KMS-11 (cell line): ENCODE measurements at regions not wholly inside any gene's neighbourhood (a gene's known extent, or its start where the extent isn't known, plus 50 kb on each side); places are given as distances from the start of the nearest gene placed in this dataset.

Experiments used
- H2AFZ ChIP-seq: fragments of 200-600 bp; sonication (generic); 2 replicates; pipeline ENCODE4 v1.6.1; 2016; ENCODE audit warnings: antibody characterized with exemption, mixed run types, low read depth
- H3K27ac ChIP-seq: fragments of 200-600 bp; sonication (generic); 2 replicates; pipeline ENCODE4 v1.6.1; 2016; ENCODE audit warnings: mild to moderate bottlenecking, mixed run types
- H3K27me3 ChIP-seq: fragments of 200-600 bp; sonication (generic); 2 replicates; pipeline ENCODE4 v1.6.1; 2017; ENCODE audit warnings: mild to moderate bottlenecking, low read depth, mixed run types, moderate library complexity; ENCODE audit not compliant: insufficient read depth
- H3K36me3 ChIP-seq: fragments of 200-600 bp; sonication (generic); 2 replicates; pipeline ENCODE4 v1.6.1; 2017; ENCODE audit warnings: mild to moderate bottlenecking, mixed run types; ENCODE audit not compliant: insufficient read depth
- H3K4me1 ChIP-seq: fragments of 200-600 bp; sonication (generic); 2 replicates; pipeline ENCODE4 v1.6.1; 2016; ENCODE audit warnings: mild to moderate bottlenecking, low read depth, mixed run types; ENCODE audit not compliant: poor library complexity, severe bottlenecking
- H3K4me2 ChIP-seq: fragments of 200-600 bp; sonication (generic); 2 replicates; pipeline ENCODE4 v1.7.0; 2016; ENCODE audit warnings: mild to moderate bottlenecking, mixed run types
- H3K4me3 ChIP-seq: fragments of 200-600 bp; sonication (generic); IDR thresholded peaks from 2 replicates; pipeline ENCODE4 v1.6.1; 2017; ENCODE audit warnings: low read depth, low read length, mixed read lengths; ENCODE audit not compliant: insufficient read depth
- H3K79me2 ChIP-seq: fragments of 200-600 bp; sonication (generic); 2 replicates; pipeline ENCODE4 v1.6.1; 2016; ENCODE audit warnings: low read depth, mixed run types; ENCODE audit not compliant: insufficient read depth
- H3K9ac ChIP-seq: fragments of 200-600 bp; sonication (generic); 2 replicates; pipeline ENCODE4 v1.6.1; 2016; ENCODE audit warnings: mild to moderate bottlenecking, mixed run types
- H4K20me1 ChIP-seq: fragments of 200-600 bp; sonication (generic); 2 replicates; pipeline ENCODE4 v1.6.1; 2016; ENCODE audit warnings: mild to moderate bottlenecking, mixed run types; ENCODE audit not compliant: insufficient read depth
- TF ChIP-seq, protein P1 (sequence below): fragments of 200-600 bp; sonication (generic); conservative IDR thresholded peaks from 2 replicates; pipeline ENCODE4 v1.6.1; 2017; ENCODE audit warnings: low read depth, mild to moderate bottlenecking, antibody characterized with exemption, low read length, moderate library complexity, mixed read lengths

DNA sequence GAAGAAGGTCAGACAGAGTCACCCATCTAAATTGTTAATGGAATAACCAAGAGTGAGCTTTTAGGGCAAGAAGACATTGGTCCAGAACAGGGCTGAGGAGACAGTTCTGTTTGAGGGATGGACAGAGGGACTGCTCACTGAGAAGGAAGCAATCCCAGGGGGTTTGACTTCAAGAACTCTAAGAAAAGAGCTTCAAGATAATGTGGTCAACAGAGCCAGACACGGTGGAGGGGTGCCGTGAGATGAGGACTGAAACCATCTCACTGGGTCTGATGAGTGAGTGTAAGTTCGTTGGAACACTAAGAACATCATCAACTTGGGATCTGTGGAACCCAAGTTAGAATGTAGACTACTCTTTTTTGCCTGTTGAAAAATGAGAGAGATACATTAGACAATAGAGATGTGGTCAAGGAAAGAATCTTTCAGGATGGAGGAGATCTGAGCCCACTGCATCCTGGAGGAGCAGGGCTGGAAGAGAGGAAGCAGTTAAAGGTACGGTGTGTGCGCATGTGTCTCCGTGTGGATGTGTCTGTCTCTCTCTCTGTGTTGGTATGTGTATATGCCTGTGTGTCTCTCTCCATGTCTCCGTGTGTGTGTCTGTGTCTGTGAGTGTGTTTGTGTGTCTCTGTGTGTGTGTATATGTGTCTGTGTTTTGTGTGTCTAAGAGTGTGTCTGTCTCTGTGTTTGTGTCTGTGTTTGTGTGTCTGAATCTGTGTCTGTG, 172.1 kb downstream of the MYCN start:
- Histone ChIP-seq H3K9ac (no peak overlapping the region), H3K4me2 (no peak overlapping the region), H4K20me1 (no peaks in the 10 kb centered on the region), H3K27me3 (no peaks in the 10 kb centered on the region), H2AFZ (no peak overlapping the region), H3K36me3 (no peaks in the 10 kb centered on the region), H3K79me2 (no peaks in the 10 kb centered on the region), H3K4me1 (peaks cover 2% of the 10 kb centered on the region), H3K4me3 (no peak overlapping the region), H3K27ac (no peak overlapping the region)
- TF ChIP-seq, protein P1, sequence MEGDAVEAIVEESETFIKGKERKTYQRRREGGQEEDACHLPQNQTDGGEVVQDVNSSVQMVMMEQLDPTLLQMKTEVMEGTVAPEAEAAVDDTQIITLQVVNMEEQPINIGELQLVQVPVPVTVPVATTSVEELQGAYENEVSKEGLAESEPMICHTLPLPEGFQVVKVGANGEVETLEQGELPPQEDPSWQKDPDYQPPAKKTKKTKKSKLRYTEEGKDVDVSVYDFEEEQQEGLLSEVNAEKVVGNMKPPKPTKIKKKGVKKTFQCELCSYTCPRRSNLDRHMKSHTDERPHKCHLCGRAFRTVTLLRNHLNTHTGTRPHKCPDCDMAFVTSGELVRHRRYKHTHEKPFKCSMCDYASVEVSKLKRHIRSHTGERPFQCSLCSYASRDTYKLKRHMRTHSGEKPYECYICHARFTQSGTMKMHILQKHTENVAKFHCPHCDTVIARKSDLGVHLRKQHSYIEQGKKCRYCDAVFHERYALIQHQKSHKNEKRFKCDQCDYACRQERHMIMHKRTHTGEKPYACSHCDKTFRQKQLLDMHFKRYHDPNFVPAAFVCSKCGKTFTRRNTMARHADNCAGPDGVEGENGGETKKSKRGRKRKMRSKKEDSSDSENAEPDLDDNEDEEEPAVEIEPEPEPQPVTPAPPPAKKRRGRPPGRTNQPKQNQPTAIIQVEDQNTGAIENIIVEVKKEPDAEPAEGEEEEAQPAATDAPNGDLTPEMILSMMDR: no peak

DNA sequence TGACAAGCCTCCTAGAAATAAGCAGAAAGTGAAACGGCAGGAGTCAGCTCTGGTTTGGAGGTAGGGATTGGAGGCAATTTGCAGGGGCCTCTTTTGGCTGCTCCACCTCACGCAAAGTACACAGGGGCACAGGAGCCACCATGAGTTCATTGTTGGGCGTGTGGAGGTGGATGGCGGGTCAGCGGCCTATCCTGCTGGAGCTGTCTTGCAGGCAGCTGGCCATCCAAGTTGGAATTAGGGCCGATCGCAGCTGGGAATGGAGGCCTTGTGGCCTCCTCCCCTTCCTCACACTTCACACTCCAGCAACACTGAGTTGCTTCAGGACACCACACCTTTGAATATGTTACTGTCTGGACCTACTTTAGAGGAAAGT, 171.5 kb downstream of the MYCN start:
- TF ChIP-seq, protein P1: no peak
- Histone ChIP-seq H3K4me1 (no peaks in the 10 kb centered on the region), H3K4me2 (no peak overlapping the region), H3K79me2 (no peaks in the 10 kb centered on the region), H3K4me3 (no peak overlapping the region), H2AFZ (no peak overlapping the region), H3K27me3 (no peaks in the 10 kb centered on the region), H3K27ac (no peak overlapping the region), H3K9ac (no peak overlapping the region), H4K20me1 (no peaks in the 10 kb centered on the region), H3K36me3 (no peaks in the 10 kb centered on the region)

DNA sequence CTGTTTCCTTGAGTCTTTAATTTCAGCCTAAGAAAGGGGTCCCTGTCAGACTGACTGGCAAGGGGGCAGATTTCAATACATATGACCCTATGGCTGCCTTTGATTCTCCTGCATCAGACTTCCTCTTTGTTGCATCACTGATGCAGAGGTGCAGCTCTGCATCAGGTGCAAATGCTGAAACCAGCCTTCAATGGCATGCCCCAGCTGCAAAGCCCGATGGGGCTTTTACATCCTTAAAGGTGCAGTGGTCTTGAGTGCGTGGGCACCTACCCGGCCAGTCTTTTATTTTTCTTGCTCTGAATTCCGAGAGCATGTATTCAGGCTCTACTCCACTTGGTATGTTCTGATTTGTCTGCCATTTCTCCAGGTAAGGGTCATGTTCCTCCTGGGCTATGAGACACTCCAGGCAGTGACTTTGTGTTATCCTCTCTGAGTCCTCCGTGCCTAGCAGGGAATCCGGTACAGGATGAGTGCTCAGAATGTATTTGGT, 169.5 kb downstream of the MYCN start:
- Histone ChIP-seq H3K9ac (no peak overlapping the region), H3K4me2 (no peak overlapping the region), H3K27ac (no peak overlapping the region), H3K4me1 (no peaks in the 10 kb centered on the region), H3K27me3 (no peaks in the 10 kb centered on the region), H3K4me3 (no peak overlapping the region), H2AFZ (no peak overlapping the region), H3K79me2 (no peaks in the 10 kb centered on the region), H4K20me1 (no peaks in the 10 kb centered on the region), H3K36me3 (no peaks in the 10 kb centered on the region)
- TF ChIP-seq, protein P1: no peak

DNA sequence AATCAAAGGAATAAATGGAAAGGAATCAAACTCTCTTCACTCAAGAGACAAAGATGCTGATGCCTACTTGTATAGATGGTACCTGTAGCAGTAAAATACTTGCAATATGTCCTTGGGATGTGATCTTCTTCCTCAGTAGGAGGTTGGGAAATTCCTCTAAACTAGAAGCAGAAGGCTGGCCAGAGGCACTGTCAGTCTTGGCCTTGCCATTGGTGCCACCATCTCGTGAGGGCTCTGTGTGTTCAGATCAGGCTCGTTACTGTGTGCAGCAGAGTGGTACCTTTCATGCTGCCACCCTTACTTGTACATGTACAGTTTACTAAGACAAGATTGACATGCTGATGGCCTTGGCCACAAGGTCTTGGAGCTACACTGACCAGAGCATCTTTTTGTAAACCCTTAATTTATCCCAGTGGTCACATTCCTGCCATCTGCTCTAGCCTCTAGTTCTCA, 169.0 kb downstream of the MYCN start:
- Histone ChIP-seq H3K9ac (no peak overlapping the region), H3K79me2 (no peaks in the 10 kb centered on the region), H2AFZ (no peak overlapping the region), H3K36me3 (no peaks in the 10 kb centered on the region), H3K27ac (no peak overlapping the region), H4K20me1 (no peaks in the 10 kb centered on the region), H3K4me3 (no peak overlapping the region), H3K27me3 (no peaks in the 10 kb centered on the region), H3K4me1 (no peaks in the 10 kb centered on the region), H3K4me2 (no peak overlapping the region)
- TF ChIP-seq, protein P1: no peak
